ENCODE measurements at regions not wholly inside any gene's neighbourhood (a gene's known extent, or its start where the extent isn't known, plus 50 kb on each side); places are given as distances from the start of the nearest gene placed in this dataset.

GRCh38 chr2:236910781-236911495 lies 174.8 kb upstream of the COPS8 start:
- TF ChIP-seq CTCF (IDR thresholded peaks at IDR 0.05) (no peak), POLR2A (IDR thresholded peaks at IDR 0.05) (no peak)
- DNase-seq (ENCODE audit: low spot score in 2 of 2): no peak
- H3K4me3 ChIP-seq (ENCODE audit: low read depth, poor library complexity, severe bottlenecking): no peak overlapping the region
- WGBS, 2 donors: 94 to 95% methylated on average over 14 of the region's 14 CpGs
- intact Hi-C loops (cut with DNase I; ENCODE audit: low total_unique reads): no loop called here

- 62 to 68% methylated on average over 18 of the region's 18 CpGs for WGBS, 2 donors
- intact Hi-C loops (cut with DNase I; ENCODE audit: low total_unique reads): no loop called here
- DNase-seq (ENCODE audit: low spot score in 2 of 2): no peak
Observed at GRCh38 chr2:236912326-236913120, 173.2 kb upstream of the COPS8 start.

GRCh38 chr2:236915186-236915585 lies 170.5 kb upstream of the COPS8 start:
- DNase-seq (ENCODE audit: low spot score in 2 of 2): no peak
- no peak overlapping the region for H3K4me3 ChIP-seq (ENCODE audit: low read depth, poor library complexity, severe bottlenecking)
- no peak for TF ChIP-seq CTCF (IDR thresholded peaks at IDR 0.05)
- no peak for TF ChIP-seq POLR2A (IDR thresholded peaks at IDR 0.05)
- 78 to 83% methylated on average over 2 of the region's 2 CpGs for WGBS, 2 donors
- intact Hi-C loops (cut with DNase I; ENCODE audit: low total_unique reads): no loop called here

More at GRCh38 chr2:236912326-236913120, 173.2 kb upstream of the COPS8 start:
- TF ChIP-seq POLR2A (IDR thresholded peaks at IDR 0.05) (no peak), CTCF (IDR thresholded peaks at IDR 0.05) (no peak)
- no peak overlapping the region for H3K4me3 ChIP-seq (ENCODE audit: low read depth, poor library complexity, severe bottlenecking)

GRCh38 chr2:236915726-236916125 lies 170.0 kb upstream of the COPS8 start:
- TF ChIP-seq CTCF (IDR thresholded peaks at IDR 0.05): no peak
- TF ChIP-seq POLR2A (IDR thresholded peaks at IDR 0.05): no peak
- WGBS, 2 donors: 89% methylated on average over 8 of the region's 8 CpGs
- DNase-seq (ENCODE audit: low spot score in 2 of 2): no peak
- H3K4me3 ChIP-seq (ENCODE audit: low read depth, poor library complexity, severe bottlenecking): no peak overlapping the region
- intact Hi-C loops (cut with DNase I; ENCODE audit: low total_unique reads): no loop called here

GRCh38 chr2:236916181-236916580 lies 169.5 kb upstream of the COPS8 start:
- no peak for TF ChIP-seq CTCF (IDR thresholded peaks at IDR 0.05)
- no peak for TF ChIP-seq POLR2A (IDR thresholded peaks at IDR 0.05)

More at GRCh38 chr2:236916181-236916580, 169.5 kb upstream of the COPS8 start:
- no peak for DNase-seq (ENCODE audit: low spot score in 2 of 2)
- intact Hi-C loops (cut with DNase I; ENCODE audit: low total_unique reads): no loop called here
- WGBS, 2 donors: 75 to 86% methylated on average over 3 of the region's 3 CpGs
- H3K4me3 ChIP-seq (ENCODE audit: low read depth, poor library complexity, severe bottlenecking): no peak overlapping the region
